Keratinocyte (primary cell): ENCODE measurements at regions not wholly inside any gene's neighbourhood (a gene's known extent, or its start where the extent isn't known, plus 50 kb on each side); places are given as distances from the start of the nearest gene placed in this dataset.

ENCODE experiments used
- EZH2 ChIP-seq: IDR thresholded peaks from one replicate; pipeline ENCODE4 v1.6.1; 2012; ENCODE audit warnings: inconsistent platforms, mild to moderate bottlenecking, low read length, moderate library complexity
- TF ChIP-seq, protein P1 (sequence below), 3 experiments: IDR thresholded peaks in 1 of 3; conservative IDR thresholded peaks in 1 of 3; optimal IDR thresholded peaks in 1 of 3; 2 replicates in 2 of 3; 3 replicates in 1 of 3; pipeline versions ENCODE3 to v1.5.1; 2011; ENCODE audit warnings: low read length in 3 of 3, mild to moderate bottlenecking in 3 of 3, moderate library complexity in 2 of 3, control low read depth in 1 of 3, inconsistent platforms in 1 of 3; ENCODE audit not compliant: insufficient read depth in 2 of 3; ENCODE audit errors: extremely low read depth in 1 of 3

DNA sequence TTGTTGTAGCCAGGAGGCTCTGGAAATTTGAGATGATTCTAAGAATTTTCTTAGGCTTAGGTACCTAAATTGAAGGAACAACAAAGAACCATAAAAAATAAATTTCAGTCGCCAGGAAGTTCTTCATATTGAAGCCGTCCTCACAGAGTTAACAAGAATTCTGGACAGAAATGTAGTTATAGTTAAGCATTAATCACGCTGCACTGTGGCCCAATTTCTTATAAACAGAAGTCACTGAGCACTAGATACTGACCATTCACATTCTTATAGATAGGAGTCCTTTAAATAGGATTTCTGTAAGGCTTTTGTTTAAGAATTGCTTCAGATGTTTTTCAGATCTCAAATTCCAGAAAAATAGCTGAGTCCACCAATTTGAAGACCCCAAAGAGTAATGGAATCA is 256.2 kb upstream of the PITRM1 start:
- TF ChIP-seq, protein P1, sequence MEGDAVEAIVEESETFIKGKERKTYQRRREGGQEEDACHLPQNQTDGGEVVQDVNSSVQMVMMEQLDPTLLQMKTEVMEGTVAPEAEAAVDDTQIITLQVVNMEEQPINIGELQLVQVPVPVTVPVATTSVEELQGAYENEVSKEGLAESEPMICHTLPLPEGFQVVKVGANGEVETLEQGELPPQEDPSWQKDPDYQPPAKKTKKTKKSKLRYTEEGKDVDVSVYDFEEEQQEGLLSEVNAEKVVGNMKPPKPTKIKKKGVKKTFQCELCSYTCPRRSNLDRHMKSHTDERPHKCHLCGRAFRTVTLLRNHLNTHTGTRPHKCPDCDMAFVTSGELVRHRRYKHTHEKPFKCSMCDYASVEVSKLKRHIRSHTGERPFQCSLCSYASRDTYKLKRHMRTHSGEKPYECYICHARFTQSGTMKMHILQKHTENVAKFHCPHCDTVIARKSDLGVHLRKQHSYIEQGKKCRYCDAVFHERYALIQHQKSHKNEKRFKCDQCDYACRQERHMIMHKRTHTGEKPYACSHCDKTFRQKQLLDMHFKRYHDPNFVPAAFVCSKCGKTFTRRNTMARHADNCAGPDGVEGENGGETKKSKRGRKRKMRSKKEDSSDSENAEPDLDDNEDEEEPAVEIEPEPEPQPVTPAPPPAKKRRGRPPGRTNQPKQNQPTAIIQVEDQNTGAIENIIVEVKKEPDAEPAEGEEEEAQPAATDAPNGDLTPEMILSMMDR (optimal IDR thresholded peaks at IDR 0.05 in 1 of 3, IDR thresholded peaks at IDR 0.05 in 1 of 3, conservative IDR thresholded peaks at IDR 0.05 in 1 of 3; ENCODE audit: extremely low read depth in 1 of 3, insufficient read depth in 2 of 3, low read length in 3 of 3): no peak
- TF ChIP-seq EZH2: no peak
